Effector CD8-positive, alpha-beta T cell (primary cell): ENCODE measurements at regions not wholly inside any gene's neighbourhood (a gene's known extent, or its start where the extent isn't known, plus 50 kb on each side); places are given as distances from the start of the nearest gene placed in this dataset.
"Not testable (repeated sequence)": the region's sequence is repeated elsewhere in the genome, so short reads cannot be mapped to it uniquely, and the experiment has no call there.

Experiments
- DNase-seq: peaks from one replicate; lab custom pipeline; 2025; lab: John Stamatoyannopoulos, UW

DNA sequence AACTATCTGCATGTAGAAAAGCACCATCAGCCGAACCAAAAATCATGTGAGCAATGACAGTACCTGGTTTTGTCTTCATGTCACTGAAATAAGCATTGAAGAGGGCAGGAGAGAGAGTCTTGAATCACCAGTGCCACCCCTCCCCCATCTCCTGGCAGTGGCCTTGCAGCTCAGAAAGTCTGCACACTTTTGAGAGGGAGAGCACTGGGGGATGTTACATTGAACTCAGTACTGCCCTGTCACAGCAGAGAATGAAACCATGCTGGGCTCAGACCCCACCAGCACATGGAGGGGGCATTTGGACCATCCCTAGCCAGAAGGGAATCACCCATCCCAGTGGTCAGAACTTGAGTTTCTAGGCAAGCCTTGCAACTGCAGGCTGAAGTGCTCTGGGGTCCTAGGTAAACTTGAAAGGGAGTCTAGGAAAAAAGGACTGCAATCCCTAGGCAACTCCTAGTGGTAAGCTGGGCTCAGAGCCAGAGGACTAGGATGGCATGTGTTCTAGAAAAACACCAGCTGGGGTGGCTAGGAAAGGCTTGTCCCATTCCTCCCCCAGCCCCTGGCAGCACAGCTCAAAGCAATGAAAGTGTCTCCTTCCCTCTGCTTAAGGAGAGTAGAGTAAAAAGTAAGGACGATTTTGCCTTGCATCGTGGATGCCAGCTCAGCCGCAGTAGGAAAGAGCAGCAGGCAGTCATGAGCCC lies 259.9 kb upstream of the MYT1L start:
- no peak for DNase-seq

GRCh38 chr2:2590141-2590540 lies 259.1 kb upstream of the MYT1L start:
- no peak for DNase-seq

- no peak for DNase-seq
Measured at GRCh38 chr2:2588777-2589176, 257.7 kb upstream of the MYT1L start.

- no peak for DNase-seq
Measured at GRCh38 chr2:2587354-2587753, 256.3 kb upstream of the MYT1L start.

DNA sequence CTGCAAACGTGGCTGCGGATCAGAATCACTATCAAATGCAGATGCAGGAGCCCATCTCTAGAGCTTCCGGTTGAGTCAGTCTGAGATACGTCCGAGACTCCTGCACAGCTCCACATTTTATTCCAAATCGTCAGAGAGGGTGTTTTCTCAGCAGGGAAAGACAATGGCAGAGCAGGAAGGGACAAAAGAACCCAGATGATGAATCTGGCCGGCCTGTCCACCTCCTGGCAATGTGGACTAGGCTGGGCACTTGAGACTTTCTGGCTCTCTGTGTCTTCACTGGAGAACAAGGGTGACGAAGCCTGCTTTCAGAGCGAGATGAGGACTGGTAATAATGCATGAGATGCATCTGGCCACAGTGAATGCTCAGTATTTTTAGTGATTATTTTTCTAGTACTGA lies 255.9 kb upstream of the MYT1L start:
- DNase-seq: no peak

GRCh38 chr2:2586068-2586776 lies 255.1 kb upstream of the MYT1L start:
- no peak for DNase-seq

- DNase-seq: no peak
Measured at GRCh38 chr2:2582998-2583545, 252.0 kb upstream of the MYT1L start.

DNA sequence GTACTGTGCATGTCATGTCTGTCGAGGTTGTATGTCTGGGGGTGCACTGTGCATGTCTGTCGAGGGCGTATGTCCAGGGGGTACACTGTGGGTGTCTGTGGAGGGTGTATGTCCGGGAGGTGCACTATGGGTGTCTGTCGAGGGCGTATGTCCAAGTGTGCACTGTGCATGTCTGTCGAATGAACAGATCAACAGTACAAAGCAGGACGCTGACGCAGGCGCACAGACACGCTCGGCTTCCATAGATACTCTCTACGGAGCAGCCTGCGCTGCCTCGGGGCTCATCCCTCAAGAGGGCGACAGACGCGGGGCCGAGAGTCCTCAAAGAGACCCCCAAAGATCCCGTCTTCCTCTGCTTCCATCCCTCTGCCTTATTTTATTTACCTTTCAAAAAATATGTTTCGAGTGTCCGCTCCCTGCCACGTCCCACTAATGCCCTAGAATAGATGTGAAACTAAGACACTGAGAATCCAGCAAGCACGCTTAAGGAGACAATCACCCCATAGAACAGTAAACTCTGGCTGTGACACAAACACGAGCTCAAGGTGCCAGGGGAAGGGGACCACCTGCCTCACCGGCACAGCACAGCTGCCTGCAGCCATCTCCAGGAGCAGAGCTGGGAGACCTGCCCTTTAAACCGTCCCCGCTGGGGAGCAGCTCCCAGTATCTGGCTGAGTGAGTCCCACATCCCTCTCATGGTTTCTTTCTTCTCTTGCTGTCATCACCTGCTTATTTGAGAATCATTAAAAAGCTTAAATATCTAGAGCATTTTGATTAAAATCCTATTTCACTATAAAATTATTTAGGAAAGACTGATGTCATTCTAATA lies 250.5 kb upstream of the MYT1L start:
- DNase-seq: no peak

GRCh38 chr2:2580841-2581240 lies 249.8 kb upstream of the MYT1L start:
- DNase-seq: not testable (repeated sequence)

DNA sequence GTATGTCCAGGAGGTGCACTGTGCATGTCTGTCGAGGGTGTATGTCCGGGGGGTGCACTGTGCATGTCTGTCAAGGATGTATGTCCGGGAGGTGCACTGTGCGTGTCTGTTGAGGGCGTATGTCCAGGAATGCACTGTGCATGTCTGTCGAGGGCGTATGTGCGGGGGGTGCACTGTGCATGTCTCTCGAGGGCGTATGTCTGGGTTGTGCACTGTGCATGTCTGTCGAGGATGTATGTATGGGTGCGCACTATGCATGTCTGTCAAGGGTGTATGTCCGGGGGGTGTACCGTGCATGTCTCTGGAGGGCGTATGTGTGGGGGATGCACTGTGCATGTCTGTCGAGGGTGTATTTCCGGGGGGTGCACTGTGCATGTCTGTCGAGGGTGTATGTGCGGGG lies 249.3 kb upstream of the MYT1L start:
- no peak for DNase-seq

DNA sequence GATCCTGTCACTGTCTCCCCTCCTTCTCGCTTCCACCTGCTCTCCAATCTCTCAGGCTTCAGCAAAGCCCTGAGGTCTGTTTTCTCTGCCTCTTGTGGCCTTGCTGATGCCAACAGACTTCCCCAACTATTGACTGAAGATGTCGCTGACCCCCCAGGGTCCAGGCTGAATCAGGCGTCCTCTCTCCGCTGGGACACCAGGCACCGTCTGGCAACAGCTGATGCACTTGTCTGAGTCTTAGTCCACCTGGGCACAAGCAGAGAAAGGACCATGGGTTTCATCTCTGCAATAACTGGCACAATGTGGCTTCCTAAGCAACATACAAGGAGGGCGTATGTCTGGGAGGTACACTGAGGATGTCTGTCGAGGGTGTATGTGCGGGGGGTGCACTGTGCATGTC lies 248.7 kb upstream of the MYT1L start:
- no peak for DNase-seq

DNA sequence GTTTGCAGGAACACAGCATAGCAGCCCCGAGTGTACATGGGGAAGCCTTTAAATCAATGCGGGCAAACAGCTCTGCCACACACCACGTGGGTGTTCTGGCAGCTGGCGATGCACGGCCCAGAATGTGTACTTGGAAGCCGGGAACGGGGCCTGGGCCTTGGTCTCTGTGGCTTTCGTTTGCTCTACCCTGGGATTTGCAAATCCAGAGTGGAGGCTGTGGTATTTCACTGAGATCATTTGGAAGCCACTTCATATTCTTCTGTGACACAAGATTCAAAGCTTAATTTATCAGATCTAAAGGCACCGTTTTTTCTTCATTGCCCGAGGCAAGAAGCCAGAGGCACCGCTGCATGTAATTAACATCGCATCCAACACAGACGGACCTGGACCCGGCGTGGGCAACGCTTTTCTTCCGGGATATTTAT lies 246.3 kb upstream of the MYT1L start:
- DNase-seq: no peak

DNA sequence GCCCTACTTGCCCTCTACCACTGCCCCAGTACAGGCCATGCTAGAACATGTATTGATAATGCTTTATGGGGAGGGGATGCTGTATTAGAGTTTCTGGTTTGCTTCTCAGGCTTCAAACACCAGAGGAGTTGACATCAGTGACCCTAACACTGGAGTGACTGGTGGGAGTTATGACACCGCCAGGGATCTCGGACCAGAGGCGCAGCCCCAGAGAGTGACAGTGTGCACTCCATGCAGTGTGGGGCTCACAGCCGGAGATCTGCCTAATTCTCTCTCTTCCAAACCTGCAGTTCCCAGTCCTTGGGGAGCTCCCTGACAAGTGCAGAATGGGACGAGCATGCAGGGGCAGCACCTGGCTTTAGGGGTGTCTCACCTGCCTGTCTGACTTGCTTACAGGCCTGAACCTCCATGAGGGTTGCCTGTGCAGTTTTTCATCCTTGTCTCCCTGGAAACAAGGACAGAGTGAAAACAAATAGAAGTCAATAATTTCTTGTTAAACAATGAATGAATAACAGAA lies 244.9 kb upstream of the MYT1L start:
- no peak for DNase-seq

GRCh38 chr2:2575181-2575577 lies 244.1 kb upstream of the MYT1L start:
- no peak for DNase-seq

DNA sequence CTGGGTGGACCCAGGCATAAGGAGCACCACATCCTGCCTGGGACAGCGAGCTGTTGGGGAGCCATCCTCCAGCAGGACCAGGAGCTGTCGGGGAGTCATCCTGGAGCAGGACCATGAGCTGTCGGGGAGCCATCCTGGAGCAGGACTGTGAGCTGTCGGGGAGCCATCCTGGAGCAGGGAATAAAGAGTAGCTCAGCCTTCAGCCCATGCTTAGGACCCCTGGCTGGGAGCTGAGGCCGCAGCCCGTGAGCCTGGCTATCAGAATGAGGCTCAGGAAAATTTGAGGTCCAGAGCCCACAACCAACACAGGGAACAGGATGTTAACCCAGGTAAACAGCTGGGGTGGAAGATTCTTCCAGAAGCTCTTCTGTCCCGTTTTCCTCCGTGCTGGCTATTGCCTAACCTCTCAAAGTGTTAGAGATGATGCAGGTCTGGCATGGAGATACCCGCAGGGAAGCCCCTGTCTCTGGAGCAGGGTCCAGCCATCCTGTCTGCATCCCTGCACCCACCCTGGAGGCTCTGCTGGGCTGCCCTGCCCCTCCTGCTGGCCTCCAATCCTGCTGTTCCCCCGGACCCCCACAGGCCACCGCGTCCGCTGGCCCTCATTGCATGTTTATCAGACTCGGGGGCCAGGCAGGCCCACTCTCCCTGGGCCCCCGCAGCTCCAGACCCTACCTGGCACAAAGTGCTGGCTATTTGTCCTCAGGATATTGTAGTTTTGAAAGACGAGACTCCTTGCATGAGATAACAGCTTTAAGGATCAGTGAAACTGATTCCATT lies 243.5 kb upstream of the MYT1L start:
- no peak for DNase-seq

- no peak for DNase-seq
Measured at GRCh38 chr2:2573658-2574293, 242.7 kb upstream of the MYT1L start.

- DNase-seq: no peak
Measured at GRCh38 chr2:2573205-2573604, 242.1 kb upstream of the MYT1L start.

DNA sequence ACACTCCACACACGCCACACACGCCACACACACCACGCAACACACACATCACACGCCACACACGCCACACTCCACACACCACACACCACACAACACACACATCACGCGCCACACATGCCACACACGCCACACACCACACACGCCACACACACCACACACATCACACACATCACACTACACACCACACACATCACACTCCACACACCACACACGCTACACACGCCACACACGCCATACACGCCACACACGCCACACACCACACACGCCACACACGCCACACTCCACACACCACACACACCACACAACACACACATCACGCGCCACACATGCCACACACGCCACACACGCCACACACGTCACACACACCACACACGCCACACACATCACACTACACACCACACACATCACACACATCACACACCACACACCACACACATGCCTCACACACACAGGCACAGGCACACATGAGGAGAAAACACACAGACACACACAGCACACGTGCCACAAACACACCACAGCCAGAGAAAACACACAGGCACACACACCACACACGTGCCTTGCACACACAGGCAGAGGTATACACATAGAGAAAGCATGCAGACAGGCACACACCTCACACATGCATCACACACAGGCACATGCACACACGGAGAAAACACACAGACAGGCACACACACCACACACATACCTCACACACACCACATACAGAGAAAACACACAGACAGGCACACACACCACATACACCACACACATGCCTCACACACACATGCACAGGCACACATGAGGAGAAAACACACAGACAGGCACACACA lies 241.5 kb upstream of the MYT1L start:
- DNase-seq: no peak

DNA sequence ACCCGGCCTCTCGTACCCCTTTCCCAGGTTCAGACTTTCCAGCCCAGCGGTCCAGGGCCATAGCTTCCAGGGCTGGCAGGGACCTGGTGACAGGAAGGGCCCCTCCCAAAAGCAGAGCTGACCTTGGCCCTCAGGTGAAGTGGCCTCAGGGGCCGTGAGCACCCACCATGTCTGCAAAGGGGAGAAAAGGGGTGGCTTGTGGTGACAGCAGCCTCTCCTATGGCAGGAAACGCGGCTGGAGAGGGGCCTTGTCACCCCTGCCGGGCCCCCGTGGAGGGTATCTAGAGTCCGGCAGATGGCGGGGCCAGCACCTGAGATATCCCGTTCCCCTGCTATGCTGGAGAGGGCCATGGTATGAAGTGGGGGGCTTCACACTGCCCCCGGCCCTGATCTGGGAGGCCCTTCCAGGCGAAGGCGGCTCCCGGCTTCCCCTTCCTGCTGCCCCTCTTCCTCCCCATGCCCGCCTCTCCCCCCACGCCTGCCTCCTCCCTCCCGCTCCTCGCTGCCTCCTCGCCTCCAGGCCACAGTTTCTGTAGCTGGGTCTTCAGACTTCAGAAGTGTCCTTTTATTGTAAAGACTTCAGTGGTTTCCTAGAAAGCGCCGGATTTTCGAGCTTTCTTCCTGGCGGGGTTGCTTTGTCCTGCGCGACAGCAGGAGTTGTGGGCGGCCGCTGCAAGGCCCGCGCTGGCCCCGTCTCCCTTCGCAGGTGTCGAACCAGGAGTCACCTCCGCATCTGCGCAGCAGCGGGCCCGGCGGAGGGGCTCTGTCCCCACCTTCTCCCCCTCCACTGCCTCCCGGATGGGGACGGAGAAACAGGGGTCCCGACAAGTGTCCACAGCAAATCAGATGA lies 240.5 kb upstream of the MYT1L start:
- DNase-seq: no peak
